ENCODE measurements at regions not wholly inside any gene's neighbourhood (a gene's known extent, or its start where the extent isn't known, plus 50 kb on each side); places are given as distances from the start of the nearest gene placed in this dataset.

DNA sequence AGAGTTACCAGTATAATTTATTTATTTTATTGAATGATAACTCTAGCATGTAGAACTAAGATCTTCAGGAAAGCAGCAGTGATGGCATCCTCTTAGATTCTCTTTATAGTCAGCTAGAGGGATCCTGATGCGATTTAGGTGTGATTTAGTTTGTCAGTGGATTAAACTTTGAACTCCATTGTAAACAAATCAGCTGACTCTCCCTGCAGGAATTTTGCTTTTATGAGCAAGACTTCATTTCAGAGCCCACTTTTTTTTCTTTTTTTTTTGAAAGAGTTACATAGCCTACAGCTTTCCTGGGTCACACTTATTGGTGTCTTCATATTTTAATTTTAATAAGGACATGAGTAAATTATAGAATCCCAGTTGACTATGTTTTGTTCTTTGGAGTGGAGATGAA lies 93.8 kb upstream of the SEMA6A start:
- TF ChIP-seq, protein P1, sequence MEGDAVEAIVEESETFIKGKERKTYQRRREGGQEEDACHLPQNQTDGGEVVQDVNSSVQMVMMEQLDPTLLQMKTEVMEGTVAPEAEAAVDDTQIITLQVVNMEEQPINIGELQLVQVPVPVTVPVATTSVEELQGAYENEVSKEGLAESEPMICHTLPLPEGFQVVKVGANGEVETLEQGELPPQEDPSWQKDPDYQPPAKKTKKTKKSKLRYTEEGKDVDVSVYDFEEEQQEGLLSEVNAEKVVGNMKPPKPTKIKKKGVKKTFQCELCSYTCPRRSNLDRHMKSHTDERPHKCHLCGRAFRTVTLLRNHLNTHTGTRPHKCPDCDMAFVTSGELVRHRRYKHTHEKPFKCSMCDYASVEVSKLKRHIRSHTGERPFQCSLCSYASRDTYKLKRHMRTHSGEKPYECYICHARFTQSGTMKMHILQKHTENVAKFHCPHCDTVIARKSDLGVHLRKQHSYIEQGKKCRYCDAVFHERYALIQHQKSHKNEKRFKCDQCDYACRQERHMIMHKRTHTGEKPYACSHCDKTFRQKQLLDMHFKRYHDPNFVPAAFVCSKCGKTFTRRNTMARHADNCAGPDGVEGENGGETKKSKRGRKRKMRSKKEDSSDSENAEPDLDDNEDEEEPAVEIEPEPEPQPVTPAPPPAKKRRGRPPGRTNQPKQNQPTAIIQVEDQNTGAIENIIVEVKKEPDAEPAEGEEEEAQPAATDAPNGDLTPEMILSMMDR (conservative IDR thresholded peaks at IDR 0.05) = no peak
- no peak for TF ChIP-seq EZH2 (IDR thresholded peaks at IDR 0.05; ENCODE audit: low read depth)
- Histone ChIP-seq H3K4me3 (no peak overlapping the region), H3K27me3 (ENCODE audit: insufficient read depth, low read depth) (no peaks in the 10 kb centered on the region), H3K79me2 (ENCODE audit: low read depth) (no peaks in the 10 kb centered on the region), H3K36me3 (ENCODE audit: low read depth) (no peaks in the 10 kb centered on the region), H3K4me2 (no peak overlapping the region), H3K9me3 (ENCODE audit: insufficient read depth, low read depth) (no peaks in the 10 kb centered on the region), H3K4me1 (replicated peaks; ENCODE audit: insufficient read depth) (no peaks in the 10 kb centered on the region), H4K20me1 (ENCODE audit: insufficient read depth) (no peaks in the 10 kb centered on the region), H3K9me2 (ENCODE audit: insufficient read depth) (no peaks in the 10 kb centered on the region), H3K27ac (no peak overlapping the region), H2AFZ (no peak overlapping the region), H3F3A (ENCODE audit: insufficient read depth, low read depth) (no peaks in the 10 kb centered on the region)
- intact Hi-C loops (cut with micrococcal nuclease; ENCODE audit: unreplicated experiment) = no loop called here
- ChIA-PET POLR2A (ENCODE audit: unreplicated experiment) (interaction anchor here (0.5 kb wide), 1 partner anchor 83 kb away, joined by 3 read pairs; no protein-coding TSS in a partner anchor), CTCF (no interaction called here)
- DNase-seq = no peak
- no TSS peak for BruUV-seq (replicated peaks)

DNA sequence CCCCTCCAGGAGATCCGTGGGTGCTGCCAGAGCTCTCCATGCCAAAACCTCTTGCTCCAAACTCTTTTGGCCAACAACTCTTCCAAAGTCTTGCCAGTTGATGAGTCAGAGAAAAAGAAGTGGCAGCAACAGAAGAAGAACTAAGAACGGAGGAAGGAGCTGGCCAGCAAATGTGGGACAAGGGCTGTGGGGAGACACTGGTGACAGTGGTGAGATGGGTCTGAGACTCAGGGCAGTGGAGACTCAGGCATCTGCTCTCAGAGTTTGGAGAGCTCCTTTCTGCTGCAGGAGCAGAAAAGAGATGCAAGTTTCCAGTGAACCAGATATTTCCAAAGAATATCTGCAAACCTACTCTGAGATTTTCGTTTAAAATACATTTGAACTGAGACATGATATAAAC lies 92.3 kb upstream of the SEMA6A start:
- Histone ChIP-seq H3K9me3 (ENCODE audit: insufficient read depth, low read depth) (no peaks in the 10 kb centered on the region), H4K20me1 (ENCODE audit: insufficient read depth) (no peaks in the 10 kb centered on the region), H2AFZ (no peak overlapping the region), H3K36me3 (ENCODE audit: low read depth) (no peaks in the 10 kb centered on the region), H3K9me2 (ENCODE audit: insufficient read depth) (no peaks in the 10 kb centered on the region), H3K4me1 (replicated peaks; ENCODE audit: insufficient read depth) (no peaks in the 10 kb centered on the region), H3K4me3 (no peak overlapping the region), H3K27ac (no peak overlapping the region), H3K27me3 (ENCODE audit: insufficient read depth, low read depth) (no peaks in the 10 kb centered on the region), H3K4me2 (no peak overlapping the region), H3F3A (ENCODE audit: insufficient read depth, low read depth) (no peaks in the 10 kb centered on the region), H3K79me2 (ENCODE audit: low read depth) (no peaks in the 10 kb centered on the region)
- POLR2A ChIA-PET (ENCODE audit: unreplicated experiment) = no interaction called here
- intact Hi-C loops (cut with micrococcal nuclease; ENCODE audit: unreplicated experiment) = no loop called here
- no peak for DNase-seq
- no peak for TF ChIP-seq EZH2 (IDR thresholded peaks at IDR 0.05; ENCODE audit: low read depth)
- TF ChIP-seq, protein P1 (conservative IDR thresholded peaks at IDR 0.05) = no peak
- no TSS peak for BruUV-seq (replicated peaks)
- CTCF ChIA-PET = no interaction called here

DNA sequence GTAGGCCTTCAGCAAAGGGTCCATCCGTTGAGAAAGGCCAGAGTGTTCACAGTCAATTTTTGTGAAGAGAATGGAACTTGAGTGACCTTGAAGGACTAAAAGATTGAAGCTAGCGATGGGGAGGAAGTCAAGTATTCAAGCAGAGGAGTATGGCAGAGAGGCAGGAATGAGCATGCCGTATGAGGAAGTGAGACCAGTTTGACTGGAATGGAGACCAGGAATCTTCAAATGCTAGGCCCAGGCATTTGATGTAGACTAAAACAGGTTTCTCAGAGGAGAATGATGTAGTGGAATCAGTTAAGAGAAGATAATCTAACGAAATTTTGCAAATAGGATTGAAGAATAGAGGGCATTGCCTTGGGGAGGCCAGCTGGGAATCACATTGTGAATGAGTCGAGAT lies 90.4 kb upstream of the SEMA6A start:
- no TSS peak for BruUV-seq (replicated peaks)

More for the DNA sequence above, 90.4 kb upstream of the SEMA6A start:
- H3K9me3 ChIP-seq (ENCODE audit: insufficient read depth, low read depth) = no peaks in the 10 kb centered on the region
- ChIA-PET CTCF (no interaction called here), POLR2A (ENCODE audit: unreplicated experiment) (no interaction called here)
- no peaks in the 10 kb centered on the region for H4K20me1 ChIP-seq (ENCODE audit: insufficient read depth)
- no peak overlapping the region for H3K27ac ChIP-seq
- no peaks in the 10 kb centered on the region for H3K4me1 ChIP-seq (replicated peaks; ENCODE audit: insufficient read depth)
- no peaks in the 10 kb centered on the region for H3K9me2 ChIP-seq (ENCODE audit: insufficient read depth)
- intact Hi-C loops (cut with micrococcal nuclease; ENCODE audit: unreplicated experiment) = no loop called here
- H2AFZ ChIP-seq = no peak overlapping the region
- H3K4me2 ChIP-seq = no peak overlapping the region
- TF ChIP-seq, protein P1 (conservative IDR thresholded peaks at IDR 0.05) = no peak
- no peak for TF ChIP-seq EZH2 (IDR thresholded peaks at IDR 0.05; ENCODE audit: low read depth)
- H3K27me3 ChIP-seq (ENCODE audit: insufficient read depth, low read depth) = no peaks in the 10 kb centered on the region
- no peaks in the 10 kb centered on the region for H3F3A ChIP-seq (ENCODE audit: insufficient read depth, low read depth)
- no peaks in the 10 kb centered on the region for H3K79me2 ChIP-seq (ENCODE audit: low read depth)
- no peak for DNase-seq
- H3K36me3 ChIP-seq (ENCODE audit: low read depth) = no peaks in the 10 kb centered on the region
- no peak overlapping the region for H3K4me3 ChIP-seq
